ENCODE measurements at regions not wholly inside any gene's neighbourhood (a gene's known extent, or its start where the extent isn't known, plus 50 kb on each side); places are given as distances from the start of the nearest gene placed in this dataset.

DNA sequence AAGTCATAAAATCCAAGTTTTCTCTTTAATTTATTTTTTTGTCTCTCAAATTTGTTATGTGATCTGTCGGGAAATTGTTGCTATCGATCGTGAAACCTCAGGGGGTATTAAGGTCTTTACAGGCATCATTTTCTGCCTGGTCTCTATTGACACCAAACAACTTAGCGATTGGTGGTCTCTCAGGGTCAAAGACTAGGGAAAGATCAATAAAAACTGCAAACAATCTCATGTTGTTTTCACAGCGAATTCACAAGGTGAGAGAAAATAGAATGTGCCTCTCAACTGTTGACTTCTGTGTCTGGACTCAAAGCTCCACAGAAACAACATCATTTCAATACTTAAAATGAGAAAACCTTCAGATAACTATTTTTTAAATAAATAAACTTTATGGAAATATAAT is 645.4 kb upstream of the MIR17HG start:
- H3K36me3 ChIP-seq (replicated peaks; ENCODE audit: insufficient read depth, low read depth) = no peaks in the 10 kb centered on the region
- no peaks in the 10 kb centered on the region for H3K9me2 ChIP-seq (replicated peaks; ENCODE audit: insufficient read depth)
- H3K79me2 ChIP-seq = no peaks in the 10 kb centered on the region
- H4K20me1 ChIP-seq (ENCODE audit: insufficient read depth, poor library complexity, severe bottlenecking) = no peaks in the 10 kb centered on the region
- no peaks in the 10 kb centered on the region for H3K4me1 ChIP-seq (ENCODE audit: insufficient read depth)
- no peak for DNase-seq (ENCODE audit: low spot score)
- H3K4me2 ChIP-seq = no peak overlapping the region
- H3K27me3 ChIP-seq = no peaks in the 10 kb centered on the region
- H3K9me3 ChIP-seq (ENCODE audit: low read depth) = no peaks in the 10 kb centered on the region
- no peak for TF ChIP-seq EZH2 (IDR thresholded peaks at IDR 0.05; ENCODE audit: borderline replicate concordance)
- no peak for TF ChIP-seq CTCF (IDR thresholded peaks at IDR 0.05; ENCODE audit: poor library complexity)
- TF ChIP-seq EZH2phosphoT487 (IDR thresholded peaks at IDR 0.05; ENCODE audit: low read depth, severe bottlenecking, unreplicated experiment) = no peak
- 83% methylated on average over 5 of the region's 5 CpGs for WGBS (ENCODE audit: low lambda C conversion rate, missing lambda C conversion rate)
- no peak overlapping the region for H2AFZ ChIP-seq
- no peak overlapping the region for H3K27ac ChIP-seq
- no peak overlapping the region for H3K4me3 ChIP-seq

- no peaks in the 10 kb centered on the region for H3K9me2 ChIP-seq (replicated peaks; ENCODE audit: insufficient read depth)
- H3K4me1 ChIP-seq (ENCODE audit: insufficient read depth) = no peaks in the 10 kb centered on the region
- H3K4me3 ChIP-seq = no peak overlapping the region
- no peaks in the 10 kb centered on the region for H3K36me3 ChIP-seq (replicated peaks; ENCODE audit: insufficient read depth, low read depth)
- TF ChIP-seq EZH2 (IDR thresholded peaks at IDR 0.05; ENCODE audit: borderline replicate concordance) (no peak), EZH2phosphoT487 (IDR thresholded peaks at IDR 0.05; ENCODE audit: low read depth, severe bottlenecking, unreplicated experiment) (no peak), CTCF (IDR thresholded peaks at IDR 0.05; ENCODE audit: poor library complexity) (no peak)
- DNase-seq (ENCODE audit: low spot score) = no peak
- no peak overlapping the region for H3K4me2 ChIP-seq
- no peak overlapping the region for H3K27ac ChIP-seq
- no peaks in the 10 kb centered on the region for H3K9me3 ChIP-seq (ENCODE audit: low read depth)
- H3K79me2 ChIP-seq = no peaks in the 10 kb centered on the region
- H2AFZ ChIP-seq = no peak overlapping the region
- H4K20me1 ChIP-seq (ENCODE audit: insufficient read depth, poor library complexity, severe bottlenecking) = no peaks in the 10 kb centered on the region
- WGBS (ENCODE audit: low lambda C conversion rate, missing lambda C conversion rate) = 90% methylated on average over 4 of the region's 4 CpGs
- no peaks in the 10 kb centered on the region for H3K27me3 ChIP-seq
These were observed 640.9 kb upstream of the MIR17HG start for GRCh38 chr13:90706631-90707030.

GRCh38 chr13:90708128-90708527 is 639.4 kb upstream of the MIR17HG start:
- Histone ChIP-seq H3K4me2 (no peak overlapping the region), H4K20me1 (ENCODE audit: insufficient read depth, poor library complexity, severe bottlenecking) (no peaks in the 10 kb centered on the region), H3K9me2 (replicated peaks; ENCODE audit: insufficient read depth) (no peaks in the 10 kb centered on the region), H3K9me3 (ENCODE audit: low read depth) (no peaks in the 10 kb centered on the region), H2AFZ (no peak overlapping the region), H3K27me3 (no peaks in the 10 kb centered on the region), H3K36me3 (replicated peaks; ENCODE audit: insufficient read depth, low read depth) (no peaks in the 10 kb centered on the region), H3K79me2 (no peaks in the 10 kb centered on the region), H3K4me1 (ENCODE audit: insufficient read depth) (no peaks in the 10 kb centered on the region), H3K4me3 (no peak overlapping the region), H3K27ac (no peak overlapping the region)
- DNase-seq (ENCODE audit: low spot score) = no peak
- WGBS (ENCODE audit: low lambda C conversion rate, missing lambda C conversion rate) = 87% methylated on average over 1 of the region's 1 CpG
- TF ChIP-seq EZH2 (IDR thresholded peaks at IDR 0.05; ENCODE audit: borderline replicate concordance) (no peak), CTCF (IDR thresholded peaks at IDR 0.05; ENCODE audit: poor library complexity) (no peak), EZH2phosphoT487 (IDR thresholded peaks at IDR 0.05; ENCODE audit: low read depth, severe bottlenecking, unreplicated experiment) (no peak)

DNA sequence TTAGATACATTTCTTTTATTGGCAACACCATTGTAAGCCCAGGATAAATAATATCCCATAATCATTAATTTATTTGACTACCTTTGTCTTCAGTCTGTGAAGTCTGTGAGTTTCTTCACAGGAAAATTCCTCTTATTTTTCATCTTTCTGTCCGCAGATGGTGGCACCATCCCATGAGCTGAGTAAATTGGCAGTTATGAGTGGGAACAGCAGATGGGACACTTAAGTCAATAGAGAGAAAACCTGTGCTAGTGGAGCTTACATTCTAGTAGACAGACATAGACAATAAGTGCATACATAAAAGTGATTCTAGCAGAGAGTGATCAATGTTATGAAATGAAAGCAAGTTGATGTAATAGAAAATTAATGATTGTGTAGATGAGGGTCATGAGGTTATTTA is 638.2 kb upstream of the MIR17HG start:
- TF ChIP-seq CTCF (IDR thresholded peaks at IDR 0.05; ENCODE audit: poor library complexity) (no peak), EZH2 (IDR thresholded peaks at IDR 0.05; ENCODE audit: borderline replicate concordance) (no peak), EZH2phosphoT487 (IDR thresholded peaks at IDR 0.05; ENCODE audit: low read depth, severe bottlenecking, unreplicated experiment) (no peak)
- WGBS (ENCODE audit: low lambda C conversion rate, missing lambda C conversion rate) = 93% methylated on average over 1 of the region's 1 CpG
- no peak overlapping the region for H3K27ac ChIP-seq
- no peaks in the 10 kb centered on the region for H3K79me2 ChIP-seq
- H3K4me1 ChIP-seq (ENCODE audit: insufficient read depth) = no peaks in the 10 kb centered on the region
- no peak for DNase-seq (ENCODE audit: low spot score)
- no peaks in the 10 kb centered on the region for H3K36me3 ChIP-seq (replicated peaks; ENCODE audit: insufficient read depth, low read depth)
- no peak overlapping the region for H3K4me2 ChIP-seq
- no peak overlapping the region for H3K4me3 ChIP-seq
- no peaks in the 10 kb centered on the region for H4K20me1 ChIP-seq (ENCODE audit: insufficient read depth, poor library complexity, severe bottlenecking)
- no peaks in the 10 kb centered on the region for H3K9me3 ChIP-seq (ENCODE audit: low read depth)
- no peaks in the 10 kb centered on the region for H3K27me3 ChIP-seq
- H2AFZ ChIP-seq = no peak overlapping the region
- no peaks in the 10 kb centered on the region for H3K9me2 ChIP-seq (replicated peaks; ENCODE audit: insufficient read depth)
